ENCODE measurements at regions not wholly inside any gene's neighbourhood (a gene's known extent, or its start where the extent isn't known, plus 50 kb on each side); places are given as distances from the start of the nearest gene placed in this dataset.

- POLR2A ChIA-PET = no interaction called here
- FAIRE-seq (no peak), DNase-seq (ENCODE audit: low read depth, low spot score) (no peak), ATAC-seq (no peak)
- Histone ChIP-seq H3K4me2 (ENCODE audit: control insufficient read depth, insufficient read depth) (no peak overlapping the region), H3K27ac (ENCODE audit: control insufficient read depth, insufficient read depth) (no peak overlapping the region), H4K20me1 (ENCODE audit: control insufficient read depth, insufficient read depth) (no peaks in the 10 kb centered on the region), H3K79me2 (ENCODE audit: control insufficient read depth, insufficient read depth, low read length) (no peaks in the 10 kb centered on the region), H3K4me1 (ENCODE audit: control insufficient read depth, insufficient read depth, low read length) (no peaks in the 10 kb centered on the region), H3K4me3 (no peak overlapping the region), H3K9me3 (replicated peaks; ENCODE audit: control insufficient read depth, insufficient read depth, low read length) (no peaks in the 10 kb centered on the region), H3K36me3 (ENCODE audit: control insufficient read depth in 2 of 2, insufficient read depth in 2 of 2, low read length in 1 of 2) (no peaks in the 10 kb centered on the region), H3K9ac (ENCODE audit: control insufficient read depth, insufficient read depth, low read length) (no peak overlapping the region), H2AFZ (ENCODE audit: control insufficient read depth, low read depth, low read length) (no peak overlapping the region), H3K27me3 (replicated peaks in 1 of 2; ENCODE audit: control insufficient read depth in 2 of 2, insufficient read depth in 2 of 2, low read length in 1 of 2) (no peaks in the 10 kb centered on the region)
- TF ChIP-seq BHLHE40 (IDR thresholded peaks at IDR 0.05; ENCODE audit: borderline replicate concordance in 1 of 2, low read depth in 2 of 2, low read length in 1 of 2) = no peak
- no peak for TF ChIP-seq MEF2B (IDR thresholded peaks at IDR 0.05; ENCODE audit: partially characterized antibody, poor library complexity, severe bottlenecking)
- no peak for TF ChIP-seq HDGF (IDR thresholded peaks at IDR 0.05)
- TF ChIP-seq USF2 (IDR thresholded peaks at IDR 0.05; ENCODE audit: borderline replicate concordance, low read depth, low read length) = no peak
- TF ChIP-seq, protein P1, sequence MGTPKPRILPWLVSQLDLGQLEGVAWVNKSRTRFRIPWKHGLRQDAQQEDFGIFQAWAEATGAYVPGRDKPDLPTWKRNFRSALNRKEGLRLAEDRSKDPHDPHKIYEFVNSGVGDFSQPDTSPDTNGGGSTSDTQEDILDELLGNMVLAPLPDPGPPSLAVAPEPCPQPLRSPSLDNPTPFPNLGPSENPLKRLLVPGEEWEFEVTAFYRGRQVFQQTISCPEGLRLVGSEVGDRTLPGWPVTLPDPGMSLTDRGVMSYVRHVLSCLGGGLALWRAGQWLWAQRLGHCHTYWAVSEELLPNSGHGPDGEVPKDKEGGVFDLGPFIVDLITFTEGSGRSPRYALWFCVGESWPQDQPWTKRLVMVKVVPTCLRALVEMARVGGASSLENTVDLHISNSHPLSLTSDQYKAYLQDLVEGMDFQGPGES (IDR thresholded peaks at IDR 0.05) = no peak
- TF ChIP-seq RELB (IDR thresholded peaks at IDR 0.05; ENCODE audit: low read depth) = no peak
- TF ChIP-seq RUNX3 (IDR thresholded peaks at IDR 0.05; ENCODE audit: low read length) = no peak
- no peak for TF ChIP-seq EZH2 (IDR thresholded peaks at IDR 0.05; ENCODE audit: borderline replicate concordance, control insufficient read depth, low read depth, low read length)
- TF ChIP-seq HDAC2 (IDR thresholded peaks at IDR 0.05) = no peak
- no peak for TF ChIP-seq BMI1 (IDR thresholded peaks at IDR 0.05; ENCODE audit: borderline replicate concordance)
- no peak for TF ChIP-seq TBL1XR1 (IDR thresholded peaks at IDR 0.05; ENCODE audit: low read depth, low read length)
- TF ChIP-seq E2F4 (IDR thresholded peaks at IDR 0.05; ENCODE audit: low read depth, low read length) = no peak
- TF ChIP-seq SMARCA5 (IDR thresholded peaks at IDR 0.05) = no peak
- no peak for TF ChIP-seq SPI1 (IDR thresholded peaks at IDR 0.05; ENCODE audit: borderline replicate concordance, insufficient read depth, low read depth, low read length)
- TF ChIP-seq RFX5 (IDR thresholded peaks at IDR 0.05; ENCODE audit: low read depth, low read length) = no peak
- TF ChIP-seq HCFC1 (IDR thresholded peaks at IDR 0.05; ENCODE audit: low read length) = no peak
- no peak for TF ChIP-seq ZBED1 (IDR thresholded peaks at IDR 0.05; ENCODE audit: borderline replicate concordance)
- TF ChIP-seq BACH1 (IDR thresholded peaks at IDR 0.05; ENCODE audit: borderline replicate concordance) = no peak
- no peak for TF ChIP-seq TARDBP (IDR thresholded peaks at IDR 0.05; ENCODE audit: borderline replicate concordance)
- in situ Hi-C loops (cut with MboI) = no loop called here
- no TSS peak for BruUV-seq (replicated peaks)
- RAD21 ChIA-PET (ENCODE audit: unreplicated experiment) = no interaction called here
- SMC1A ChIA-PET (ENCODE audit: uncharacterized antibody, unreplicated experiment) = no interaction called here
- intact Hi-C loops (cut with micrococcal nuclease; ENCODE audit: unreplicated experiment) = no loop called here
- CTCF ChIA-PET = no interaction called here
Observed at GRCh38 chr2:56068746-56069145, 115.0 kb upstream of the CCDC85A start.

Measured in GM12878 (cell line).